HepG2 (cell line): ENCODE measurements at regions not wholly inside any gene's neighbourhood (a gene's known extent, or its start where the extent isn't known, plus 50 kb on each side); places are given as distances from the start of the nearest gene placed in this dataset.
A peak's percentile ranks its signal among the peaks of the same experiment; 100 is the strongest.

Source experiments
- ATAC-seq: fragments of 200-7000 bp; cut with Tn5 transposase; 3 replicates; pipeline ENCODE4 v1.9.1; 2020; ENCODE audit warnings: mild to moderate bottlenecking, moderate library complexity
- BruUV-seq: library from RNA; stranded (reverse); fragments of 400-500 nt; replicated peaks from 2 replicates; lab custom pipeline; 2021; lab: Mats Ljungman, UMichigan
- CTCF ChIA-PET: fragments of 300-600 bp; formaldehyde crosslinking; extraction: SDS; loops from one replicate; lab custom pipeline; 2021; ENCODE audit warnings: low total read pairs, inconsistent platforms, low intra/inter-chr PET ratio; lab: Yijun Ruan, JAX
- POLR2A ChIA-PET: fragments of 350-600 bp; sonication (Branson Sonifier 250); formaldehyde crosslinking; loops from one replicate; lab custom pipeline; 2020; ENCODE audit warnings: antibody characterized with exemption, inconsistent platforms; lab: Yijun Ruan, JAX
- DNase-seq: peaks from one replicate; pipeline ENCODE4 v3.0.0-alpha.2; 2015; ENCODE audit warnings: low spot score
- FAIRE-seq: peaks from 3 replicates; lab custom pipeline; 2011; peaks lifted over from hg19 to GRCh38; lab: Jason Lieb, UNC
- H2AFZ ChIP-seq: one replicate; pipeline ENCODE4 v1.6.1; 2011; ENCODE audit warnings: low read length, inconsistent platforms
- H3K27ac ChIP-seq: fragments of 300-600 bp; 3 replicates; pipeline ENCODE4 v1.8.0; 2011; ENCODE audit warnings: mixed run types, mild to moderate bottlenecking, mixed read lengths, low read length, inconsistent platforms; ENCODE audit not compliant: insufficient read depth; ENCODE audit errors: extremely low read length
- H3K27me3 ChIP-seq, 2 experiments: fragments of 200-600 bp in 1 of 2; 2 replicates in 1 of 2; 3 replicates in 1 of 2; pipeline versions ENCODE4 v1.6.0 to v1.8.0; 2011; ENCODE audit warnings: low read length in 2 of 2, mild to moderate bottlenecking in 2 of 2, moderate library complexity in 2 of 2, inconsistent platforms in 1 of 2; ENCODE audit not compliant: insufficient read depth in 2 of 2, control insufficient read depth in 1 of 2
- H3K36me3 ChIP-seq, 2 experiments: fragments of 200-600 bp in 1 of 2; replicated peaks in 1 of 2; 2 replicates in 1 of 2; 3 replicates in 1 of 2; pipeline versions ENCODE4 v1.5.1 to v1.8.0; 2011; ENCODE audit warnings: low read length in 2 of 2, inconsistent platforms in 1 of 2; ENCODE audit not compliant: insufficient read depth in 2 of 2, control insufficient read depth in 1 of 2
- H3K4me1 ChIP-seq: 2 replicates; pipeline ENCODE4 v1.5.1; 2012; ENCODE audit warnings: low read length, inconsistent platforms; ENCODE audit not compliant: insufficient read depth
- H3K4me2 ChIP-seq: 2 replicates; pipeline ENCODE4 v1.6.0; 2011; ENCODE audit warnings: low read depth, low read length, inconsistent platforms
- H3K4me3 ChIP-seq, 3 experiments: fragments of 200-600 bp in 1 of 3; sonication (generic), shearing (Covaris generic) in 1 of 3; replicated peaks in 1 of 3; 2 replicates each; pipeline ENCODE4 v1.5.1; 2011 to 2016; ENCODE audit warnings: low read length in 3 of 3, inconsistent platforms in 2 of 3, low read depth in 2 of 3, mild to moderate bottlenecking in 2 of 3, control low read depth in 1 of 3, mixed read lengths in 1 of 3; ENCODE audit not compliant: insufficient read depth in 1 of 3
- H3K79me2 ChIP-seq: one replicate; pipeline ENCODE4 v1.6.1; 2011; ENCODE audit warnings: low read length, inconsistent platforms; ENCODE audit not compliant: insufficient read depth
- H3K9ac ChIP-seq: 2 replicates; pipeline ENCODE4 v1.6.0; 2011; ENCODE audit warnings: mild to moderate bottlenecking, low read depth, low read length, inconsistent platforms; ENCODE audit not compliant: insufficient read depth
- H3K9me3 ChIP-seq: 2 replicates; pipeline ENCODE4 v1.5.1; 2012; ENCODE audit warnings: mild to moderate bottlenecking, low read length
- H4K20me1 ChIP-seq: 2 replicates; pipeline ENCODE4 v1.6.0; 2011; ENCODE audit warnings: inconsistent platforms, mild to moderate bottlenecking, low read length, moderate library complexity; ENCODE audit not compliant: insufficient read depth
- ATF7 ChIP-seq, 2 experiments: fragments of 450-650 bp in 1 of 2; sonication (generic) in 1 of 2; formaldehyde crosslinking in 1 of 2; IDR thresholded peaks; 2 replicates each; pipeline versions ENCODE4 v1.4.0 to v1.6.1; 2016 to 2020; ENCODE audit warnings: antibody characterized with exemption in 1 of 2, mild to moderate bottlenecking in 1 of 2, missing genetic modification reagents in 1 of 2
- CCAR2 ChIP-seq: fragments of 200-400 bp; formaldehyde crosslinking; optimal IDR thresholded peaks from 2 replicates; pipeline ENCODE3; 2018; ENCODE audit warnings: low read depth, mild to moderate bottlenecking, low read length, moderate library complexity
- MAFF ChIP-seq: IDR thresholded peaks from 2 replicates; pipeline ENCODE4 v1.6.1; 2011; ENCODE audit warnings: low read depth, low read length, improper control_type of control experiment
- PAX8 ChIP-seq: sonication (generic); formaldehyde crosslinking; IDR thresholded peaks from 2 replicates; pipeline ENCODE4 v1.8.0; 2022; ENCODE audit warnings: mild to moderate bottlenecking, missing genetic modification reagents, borderline replicate concordance
- SUZ12 ChIP-seq: fragments of 150-350 bp; IDR thresholded peaks from 2 replicates; pipeline ENCODE4 v1.6.1; 2014; ENCODE audit warnings: low read depth, low read length
- ZNF569 ChIP-seq: sonication (generic); formaldehyde crosslinking; IDR thresholded peaks from 2 replicates; pipeline ENCODE4 v1.5.0; 2020; ENCODE audit warnings: mild to moderate bottlenecking, missing genetic modification reagents, moderate library complexity, borderline replicate concordance
- ZNF775 ChIP-seq: sonication (generic); formaldehyde crosslinking; IDR thresholded peaks from 2 replicates; pipeline ENCODE4 v1.4.0; 2020; ENCODE audit warnings: missing genetic modification reagents, mild to moderate bottlenecking, moderate library complexity, borderline replicate concordance
- ZSCAN12 ChIP-seq: sonication (generic); formaldehyde crosslinking; IDR thresholded peaks from 2 replicates; pipeline ENCODE4 v1.9.0; 2021; ENCODE audit warnings: mild to moderate bottlenecking, missing genetic modification reagents
- WGBS: methylation state at CpG from one replicate; pipeline ENCODE4 v1.1.6; 2017; ENCODE audit warnings: low lambda C conversion rate; 5-methylcytosine and 5-hydroxymethylcytosine counted together
- in situ Hi-C: cut with HindIII; loops from 2 replicates; pipeline ENCODE4 v1.10.0; 2017; ENCODE audit warnings: low pct_unique_long_range_greater_than_20kb; ENCODE audit not compliant: extremely low pct_ligation_motif_present
- intact Hi-C: fragments of 100-400 bp; cut with micrococcal nuclease; formaldehyde crosslinking; loops from one replicate; pipeline ENCODE4 v1.10.0; 2022; ENCODE audit not compliant: unreplicated experiment

DNA sequence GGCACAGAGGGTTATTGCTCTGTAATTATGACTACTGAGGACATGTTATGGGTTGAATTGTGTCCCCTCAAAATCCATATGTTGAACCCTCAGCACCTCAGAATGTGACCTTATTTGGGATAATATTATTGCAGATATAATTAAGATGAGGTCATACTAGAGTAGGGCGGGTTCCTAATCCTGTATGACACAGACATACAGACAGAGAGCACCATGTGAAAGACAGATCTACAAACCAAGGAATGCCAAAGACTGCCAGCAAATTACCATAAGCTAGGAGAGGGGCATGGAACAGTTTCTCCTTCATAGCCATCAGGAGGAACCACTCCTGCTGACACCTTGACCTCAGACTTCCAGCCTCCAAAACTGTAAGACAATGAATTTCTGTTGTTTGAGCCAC, 115.2 kb upstream of the OTUD4 start (continued):
- TF ChIP-seq ATF7 (IDR thresholded peaks at IDR 0.05) (peak; percentile 38; the same call in 1 of the 2 replicates), ATF7 (CRISPR knock-in tag; IDR thresholded peaks at IDR 0.05) (no peak)
- TF ChIP-seq, all 625 proteins: peak for 1

DNA sequence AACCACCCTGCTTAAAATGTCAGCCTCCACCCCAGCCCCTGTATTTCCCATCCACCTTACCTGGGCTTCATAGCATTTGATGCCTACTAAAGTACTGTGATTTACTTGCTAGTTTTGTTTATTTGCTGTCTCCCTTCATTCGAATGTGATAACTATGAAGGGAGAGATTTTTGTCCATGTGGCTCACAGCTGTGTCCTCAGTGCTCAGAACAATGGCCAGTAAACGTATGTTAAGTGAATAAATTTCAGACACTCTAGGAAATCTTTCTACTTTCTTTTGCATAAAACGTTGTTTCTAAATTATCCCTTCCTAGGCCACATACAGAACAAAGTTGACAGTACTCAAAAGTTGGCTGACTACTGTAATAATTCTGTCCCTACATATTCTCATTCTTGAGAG, 114.7 kb upstream of the OTUD4 start:
- no peak overlapping the region for H2AFZ ChIP-seq
- CTCF ChIA-PET, result no interaction called here
- POLR2A ChIA-PET, result no interaction called here
- H3K4me2 ChIP-seq, result no peak overlapping the region
- no TSS peak for BruUV-seq
- no peak overlapping the region for H3K4me3 ChIP-seq
- WGBS, result 2% methylated on average over 3 of the region's 3 CpGs
- TF ChIP-seq PAX8, result no peak
- TF ChIP-seq, all 625 proteins: peak for 0
- H3K4me1 ChIP-seq, result no peaks in the 10 kb centered on the region
- intact Hi-C loops (no loop called here), in situ Hi-C loops (no loop called here)
- no peak for ATAC-seq
- H4K20me1 ChIP-seq, result no peaks in the 10 kb centered on the region
- no peak overlapping the region for H3K9ac ChIP-seq
- H3K79me2 ChIP-seq, result no peaks in the 10 kb centered on the region
- 0 out of 5 replicates have a peak, but pooled peaks cover 0 to 4% of the 10 kb centered on the region in 2 experiments for H3K27me3 ChIP-seq
- H3K27ac ChIP-seq, result no peak overlapping the region
- H3K9me3 ChIP-seq, result no peaks in the 10 kb centered on the region
- no peak for FAIRE-seq
- no peaks in the 10 kb centered on the region for H3K36me3 ChIP-seq
- DNase-seq, result no peak

DNA sequence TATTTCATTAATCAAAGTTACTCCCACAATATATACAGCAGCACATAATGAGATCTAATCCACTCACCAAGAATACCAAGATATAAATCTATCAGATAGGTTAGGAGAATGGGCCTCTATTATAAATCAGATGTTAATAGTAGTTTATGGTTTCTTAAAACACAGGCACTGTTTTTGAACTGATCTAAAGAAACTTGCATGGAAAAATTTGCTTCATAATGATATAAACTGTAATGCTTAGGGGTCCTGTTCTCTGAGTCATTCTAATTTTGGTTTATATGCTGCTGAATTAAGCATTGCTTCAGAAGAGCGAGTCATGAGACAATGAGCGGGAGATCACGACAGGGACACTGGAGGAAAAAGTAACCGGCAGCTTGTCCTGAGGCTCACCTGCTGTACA, 113.3 kb upstream of the OTUD4 start:
- WGBS, result 30% methylated on average over 4 of the region's 4 CpGs
- Histone ChIP-seq H4K20me1 (no peaks in the 10 kb centered on the region), H3K36me3 (no peaks in the 10 kb centered on the region), H3K4me1 (no peaks in the 10 kb centered on the region)
- ATAC-seq (no peak), DNase-seq (no peak)
- intact Hi-C loops, result no loop called here
- TF ChIP-seq CCAR2 (no peak), ZNF775 (no peak), SUZ12 (no peak), ZSCAN12 (CRISPR knock-in tag) (no peak), ZNF569 (CRISPR knock-in tag) (no peak), MAFF (no peak)
- TF ChIP-seq, all 625 proteins: peak for 0
- no peak for FAIRE-seq
- ChIA-PET POLR2A (no interaction called here), CTCF (no interaction called here)
- no peak overlapping the region for H3K4me2 ChIP-seq
- no peak overlapping the region for H3K27ac ChIP-seq
- H3K9me3 ChIP-seq, result no peaks in the 10 kb centered on the region
- no peaks in the 10 kb centered on the region for H3K79me2 ChIP-seq
- in situ Hi-C loops, result no loop called here
- no peak overlapping the region for H3K4me3 ChIP-seq
- H2AFZ ChIP-seq, result no peak overlapping the region
- no peak overlapping the region for H3K9ac ChIP-seq
- no TSS peak for BruUV-seq
- H3K27me3 ChIP-seq, result 0 out of 5 replicates have a peak, but pooled peaks cover 0 to 4% of the 10 kb centered on the region in 2 experiments
